ENCODE measurements at regions not wholly inside any gene's neighbourhood (a gene's known extent, or its start where the extent isn't known, plus 50 kb on each side); places are given as distances from the start of the nearest gene placed in this dataset.

- DNase-seq (ENCODE audit: low read depth), result no peak
- no peak overlapping the region for H3K4me3 ChIP-seq (ENCODE audit: low read length)
- TF ChIP-seq CTCF (conservative IDR thresholded peaks at IDR 0.05; ENCODE audit: low read length), result no peak
Observed at GRCh38 chr5:136432705-136433104, 67.4 kb upstream of the TRPC7 start.

GRCh38 chr5:136430081-136430480 is 64.7 kb upstream of the TRPC7 start:
- H3K4me3 ChIP-seq (ENCODE audit: low read length), result no peak overlapping the region
- TF ChIP-seq CTCF (conservative IDR thresholded peaks at IDR 0.05; ENCODE audit: low read length), result no peak
- DNase-seq (ENCODE audit: low read depth), result no peak

GRCh38 chr5:136427426-136427825 is 62.1 kb upstream of the TRPC7 start:
- no peak for TF ChIP-seq CTCF (conservative IDR thresholded peaks at IDR 0.05; ENCODE audit: low read length)
- DNase-seq (ENCODE audit: low read depth), result no peak
- no peak overlapping the region for H3K4me3 ChIP-seq (ENCODE audit: low read length)

- no peak for DNase-seq (ENCODE audit: low read depth)
- no peak for TF ChIP-seq CTCF (conservative IDR thresholded peaks at IDR 0.05; ENCODE audit: low read length)
Observed at GRCh38 chr5:136425921-136426320, 60.6 kb upstream of the TRPC7 start.

GRCh38 chr5:136424835-136425584 is 59.7 kb upstream of the TRPC7 start:
- peak; percentile 61 for DNase-seq (ENCODE audit: low read depth)
- H3K4me3 ChIP-seq (ENCODE audit: low read length), result no peak overlapping the region
- peak; percentile 79 for TF ChIP-seq CTCF (conservative IDR thresholded peaks at IDR 0.05; ENCODE audit: low read length)

More at GRCh38 chr5:136425921-136426320, 60.6 kb upstream of the TRPC7 start:
- no peak overlapping the region for H3K4me3 ChIP-seq (ENCODE audit: low read length)

GRCh38 chr5:136423944-136424606 is 58.7 kb upstream of the TRPC7 start:
- no peak for TF ChIP-seq CTCF (conservative IDR thresholded peaks at IDR 0.05; ENCODE audit: low read length)
- no peak overlapping the region for H3K4me3 ChIP-seq (ENCODE audit: low read length)
- no peak for DNase-seq (ENCODE audit: low read depth)

Data from AG10803 (cell line).